ENCODE measurements at regions not wholly inside any gene's neighbourhood (a gene's known extent, or its start where the extent isn't known, plus 50 kb on each side); places are given as distances from the start of the nearest gene placed in this dataset.

DNA sequence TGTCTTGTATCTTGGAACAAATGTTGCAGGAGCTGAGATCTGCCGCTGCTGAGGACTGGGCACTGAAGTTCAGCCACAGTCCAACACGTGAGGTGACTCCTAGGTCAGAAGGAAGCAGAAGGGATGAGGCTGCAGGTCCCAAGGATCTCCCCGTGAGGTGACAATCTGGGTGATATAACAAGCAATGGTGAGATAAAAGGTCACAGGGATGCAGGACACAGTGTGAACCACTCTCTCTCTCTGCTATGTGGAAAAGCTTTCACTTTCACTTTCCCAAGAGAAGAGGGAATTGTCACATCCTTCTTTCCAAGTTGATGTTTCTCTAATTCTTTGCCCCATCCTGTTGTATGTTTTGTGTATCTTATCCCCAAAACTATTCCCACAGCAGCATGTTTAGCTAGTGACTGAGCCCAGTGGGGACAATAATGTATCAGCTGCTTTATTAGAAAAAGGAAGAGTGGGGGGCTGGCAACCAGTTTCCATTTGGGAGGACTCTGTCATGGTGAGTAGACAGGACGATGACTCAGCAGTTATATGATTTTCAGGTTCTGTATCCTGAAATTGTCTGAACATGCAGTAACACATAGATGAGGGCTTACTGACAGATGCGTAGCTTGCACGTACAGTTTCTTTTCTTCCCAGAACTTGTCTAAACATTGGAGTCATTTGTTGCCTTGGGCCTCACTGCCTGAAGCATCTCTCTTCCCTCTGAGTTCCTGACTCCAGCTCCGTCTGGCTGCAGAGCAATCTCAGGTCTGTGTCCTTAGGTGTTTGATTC, 1415.8 kb upstream of the TENM3 start:
- H3K27me3 ChIP-seq (replicated peaks; ENCODE audit: insufficient read depth, low read length): no peaks in the 10 kb centered on the region
- H2AFZ ChIP-seq (ENCODE audit: low read length): peak overlapping the region; percentile 3
- no peaks in the 10 kb centered on the region for H3K9me2 ChIP-seq (replicated peaks; ENCODE audit: insufficient read depth, low read length)
- no peaks in the 10 kb centered on the region for H4K20me1 ChIP-seq (ENCODE audit: insufficient read depth, low read length)
- no peak overlapping the region for H3K27ac ChIP-seq (ENCODE audit: low read length)
- TF ChIP-seq, protein P1, sequence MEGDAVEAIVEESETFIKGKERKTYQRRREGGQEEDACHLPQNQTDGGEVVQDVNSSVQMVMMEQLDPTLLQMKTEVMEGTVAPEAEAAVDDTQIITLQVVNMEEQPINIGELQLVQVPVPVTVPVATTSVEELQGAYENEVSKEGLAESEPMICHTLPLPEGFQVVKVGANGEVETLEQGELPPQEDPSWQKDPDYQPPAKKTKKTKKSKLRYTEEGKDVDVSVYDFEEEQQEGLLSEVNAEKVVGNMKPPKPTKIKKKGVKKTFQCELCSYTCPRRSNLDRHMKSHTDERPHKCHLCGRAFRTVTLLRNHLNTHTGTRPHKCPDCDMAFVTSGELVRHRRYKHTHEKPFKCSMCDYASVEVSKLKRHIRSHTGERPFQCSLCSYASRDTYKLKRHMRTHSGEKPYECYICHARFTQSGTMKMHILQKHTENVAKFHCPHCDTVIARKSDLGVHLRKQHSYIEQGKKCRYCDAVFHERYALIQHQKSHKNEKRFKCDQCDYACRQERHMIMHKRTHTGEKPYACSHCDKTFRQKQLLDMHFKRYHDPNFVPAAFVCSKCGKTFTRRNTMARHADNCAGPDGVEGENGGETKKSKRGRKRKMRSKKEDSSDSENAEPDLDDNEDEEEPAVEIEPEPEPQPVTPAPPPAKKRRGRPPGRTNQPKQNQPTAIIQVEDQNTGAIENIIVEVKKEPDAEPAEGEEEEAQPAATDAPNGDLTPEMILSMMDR (IDR thresholded peaks at IDR 0.05; ENCODE audit: low read length): no peak
- TF ChIP-seq EZH2phosphoT487 (IDR thresholded peaks at IDR 0.05; ENCODE audit: low read length) (no peak), EZH2 (optimal IDR thresholded peaks at IDR 0.05; ENCODE audit: low read depth, low read length) (no peak)
- no peak overlapping the region for H3K4me3 ChIP-seq (ENCODE audit: low read length)
- H3F3A ChIP-seq (ENCODE audit: insufficient read depth, low read length): no peaks in the 10 kb centered on the region
- H3K4me2 ChIP-seq (ENCODE audit: low read depth, low read length): 0 out of 2 replicates have a peak overlapping the region, but pooled peaks have one; percentile 8
- H3K9me3 ChIP-seq (replicated peaks; ENCODE audit: insufficient read depth, low read length): no peaks in the 10 kb centered on the region
- peaks cover 12% of the 10 kb centered on the region; the same call in 1 of the 2 replicates for H3K4me1 ChIP-seq (ENCODE audit: low read length)
- no peak overlapping the region for H3K9ac ChIP-seq (ENCODE audit: low read length)
- H3K79me2 ChIP-seq (ENCODE audit: low read length): no peaks in the 10 kb centered on the region
- H3K36me3 ChIP-seq (replicated peaks; ENCODE audit: insufficient read depth, low read length): no peaks in the 10 kb centered on the region
- no peak for DNase-seq

DNA sequence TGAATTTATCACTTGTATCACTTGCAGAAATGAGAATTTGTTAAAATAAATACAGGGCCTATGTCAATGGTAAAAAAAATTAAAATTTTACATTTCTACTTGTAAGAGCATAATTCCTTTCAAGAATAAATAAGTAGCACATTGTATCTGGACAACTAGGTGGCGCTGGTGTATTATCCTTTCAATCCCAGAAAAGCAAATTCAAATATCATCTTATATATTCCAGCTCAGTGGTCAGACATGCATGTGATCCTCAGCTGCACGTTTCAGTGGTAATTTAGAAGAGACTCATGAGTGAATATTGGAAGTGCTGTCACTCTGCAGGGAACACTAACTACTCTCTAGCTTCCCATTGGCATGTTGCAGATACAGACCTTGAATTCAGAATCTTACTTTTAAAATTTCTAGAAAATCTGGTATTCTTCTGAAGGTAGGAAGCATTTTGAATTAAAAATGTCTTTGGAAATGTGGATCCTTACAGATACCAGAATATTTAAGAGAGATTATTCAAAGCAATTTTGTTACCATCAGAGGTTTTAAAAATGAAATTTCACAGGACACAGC, 1414.7 kb upstream of the TENM3 start:
- H3K27me3 ChIP-seq (replicated peaks; ENCODE audit: insufficient read depth, low read length): no peaks in the 10 kb centered on the region
- TF ChIP-seq, protein P1 (IDR thresholded peaks at IDR 0.05; ENCODE audit: low read length): peak; percentile 73
- TF ChIP-seq EZH2 (optimal IDR thresholded peaks at IDR 0.05; ENCODE audit: low read depth, low read length): no peak
- peaks cover 12% of the 10 kb centered on the region; the same call in 1 of the 2 replicates for H3K4me1 ChIP-seq (ENCODE audit: low read length)
- DNase-seq: peak; percentile 44
- no peaks in the 10 kb centered on the region for H3K9me3 ChIP-seq (replicated peaks; ENCODE audit: insufficient read depth, low read length)
- no peaks in the 10 kb centered on the region for H3K9me2 ChIP-seq (replicated peaks; ENCODE audit: insufficient read depth, low read length)
- H3F3A ChIP-seq (ENCODE audit: insufficient read depth, low read length): no peaks in the 10 kb centered on the region
- no peaks in the 10 kb centered on the region for H3K36me3 ChIP-seq (replicated peaks; ENCODE audit: insufficient read depth, low read length)
- no peak overlapping the region for H2AFZ ChIP-seq (ENCODE audit: low read length)
- H3K27ac ChIP-seq (ENCODE audit: low read length): no peak overlapping the region
- no peak overlapping the region for H3K4me3 ChIP-seq (ENCODE audit: low read length)
- H3K9ac ChIP-seq (ENCODE audit: low read length): no peak overlapping the region
- H3K4me2 ChIP-seq (ENCODE audit: low read depth, low read length): no peak overlapping the region
- H4K20me1 ChIP-seq (ENCODE audit: insufficient read depth, low read length): no peaks in the 10 kb centered on the region
- H3K79me2 ChIP-seq (ENCODE audit: low read length): no peaks in the 10 kb centered on the region

DNA sequence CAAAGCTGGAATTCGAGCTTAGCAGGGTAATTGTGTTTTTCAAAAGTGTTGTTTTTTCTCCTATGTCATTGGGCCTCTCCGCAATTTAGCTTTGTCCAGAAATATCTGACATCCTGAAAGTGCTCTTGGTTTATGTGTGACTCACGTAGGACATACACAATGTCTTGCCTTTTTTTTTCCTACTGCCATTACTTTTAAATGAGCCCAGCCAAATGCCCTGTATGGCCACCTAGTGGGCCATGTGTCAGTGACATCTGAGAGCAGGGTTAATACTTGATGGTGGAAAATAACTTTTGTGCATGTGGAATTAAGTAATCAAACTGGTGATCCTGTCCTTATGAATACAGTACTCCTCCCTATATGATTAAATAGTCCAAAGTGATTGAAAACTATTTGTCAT, 1411.1 kb upstream of the TENM3 start:
- TF ChIP-seq EZH2phosphoT487 (IDR thresholded peaks at IDR 0.05; ENCODE audit: low read length) (no peak), EZH2 (optimal IDR thresholded peaks at IDR 0.05; ENCODE audit: low read depth, low read length) (no peak)
- TF ChIP-seq, protein P1 (IDR thresholded peaks at IDR 0.05; ENCODE audit: low read length): peak; percentile 29; the same call in 1 of the 2 replicates
- no peaks in the 10 kb centered on the region for H3K36me3 ChIP-seq (replicated peaks; ENCODE audit: insufficient read depth, low read length)
- no peak for DNase-seq
- peaks cover 17% of the 10 kb centered on the region; the same call in 1 of the 2 replicates for H3K4me1 ChIP-seq (ENCODE audit: low read length)
- H3K9me3 ChIP-seq (replicated peaks; ENCODE audit: insufficient read depth, low read length): no peaks in the 10 kb centered on the region
- no peaks in the 10 kb centered on the region for H3K27me3 ChIP-seq (replicated peaks; ENCODE audit: insufficient read depth, low read length)
- no peaks in the 10 kb centered on the region for H3K9me2 ChIP-seq (replicated peaks; ENCODE audit: insufficient read depth, low read length)
- no peak overlapping the region for H3K4me3 ChIP-seq (ENCODE audit: low read length)
- H3K79me2 ChIP-seq (ENCODE audit: low read length): no peaks in the 10 kb centered on the region
- no peak overlapping the region for H2AFZ ChIP-seq (ENCODE audit: low read length)
- no peak overlapping the region for H3K9ac ChIP-seq (ENCODE audit: low read length)
- no peaks in the 10 kb centered on the region for H3F3A ChIP-seq (ENCODE audit: insufficient read depth, low read length)
- no peak overlapping the region for H3K27ac ChIP-seq (ENCODE audit: low read length)
- H3K4me2 ChIP-seq (ENCODE audit: low read depth, low read length): no peak overlapping the region
- H4K20me1 ChIP-seq (ENCODE audit: insufficient read depth, low read length): no peaks in the 10 kb centered on the region

Measured in MM.1S (cell line).